IMR-90 (cell line): ENCODE measurements at regions not wholly inside any gene's neighbourhood (a gene's known extent, or its start where the extent isn't known, plus 50 kb on each side); places are given as distances from the start of the nearest gene placed in this dataset.
"Not testable (repeated sequence)": the region's sequence is repeated elsewhere in the genome, so short reads cannot be mapped to it uniquely, and the experiment has no call there.

Experiments used
- CTCF ChIP-seq: conservative IDR thresholded peaks from 2 replicates; pipeline ENCODE4 v1.5.1; 2012; ENCODE audit warnings: mild to moderate bottlenecking, low read depth, low read length, improper control_type of control experiment
- MAFK ChIP-seq: IDR thresholded peaks from 2 replicates; pipeline ENCODE4 v1.6.1; 2012; ENCODE audit warnings: low read depth, low read length, improper control_type of control experiment
- MXI1 ChIP-seq: IDR thresholded peaks from 2 replicates; pipeline ENCODE4 v1.6.1; 2012; ENCODE audit warnings: low read depth, mild to moderate bottlenecking, low read length, moderate library complexity, borderline replicate concordance
- POLR2A ChIP-seq: IDR thresholded peaks from 2 replicates; pipeline ENCODE4 v1.6.1; 2012; ENCODE audit warnings: mild to moderate bottlenecking, low read depth, low read length

- not testable (repeated sequence) for TF ChIP-seq MXI1, CTCF, POLR2A, MAFK
Observed at GRCh38 chr21:22023896-22024295, 1025.7 kb downstream of the NCAM2 start.
